Testis (tissue), 2 donors: ENCODE measurements at regions not wholly inside any gene's neighbourhood (a gene's known extent, or its start where the extent isn't known, plus 50 kb on each side); places are given as distances from the start of the nearest gene placed in this dataset.

Source experiments
- DNase-seq: peaks from one replicate; pipeline ENCODE4 v3.0.0-alpha.2; 2019
- H3K27ac ChIP-seq, 2 donors: fragments of 200-600 bp; sonication (generic); one replicate each; pipeline ENCODE4 v1.5.1; 2019
- H3K27me3 ChIP-seq: fragments of 200-600 bp; sonication (generic); one replicate; pipeline ENCODE4 v1.5.1; 2019
- H3K36me3 ChIP-seq: fragments of 200-600 bp; sonication (generic); one replicate; pipeline ENCODE4 v1.5.1; 2017; ENCODE audit warnings: low read depth; ENCODE audit errors: missing control alignments
- H3K4me1 ChIP-seq: fragments of 200-600 bp; sonication (generic); one replicate; pipeline ENCODE4 v1.5.1; 2019
- H3K4me3 ChIP-seq, 2 donors: fragments of 200-600 bp; sonication (generic); one replicate each; pipeline ENCODE4 v1.5.1; 2017 to 2019
- H3K9me3 ChIP-seq: fragments of 200-600 bp; sonication (generic); one replicate; pipeline ENCODE4 v1.5.1; 2017
- CTCF ChIP-seq, 3 experiments: fragments of 450-650 bp in 2 of 3; fragments of 200-600 bp in 1 of 3; sonication (generic) in 1 of 3; IDR thresholded peaks; one replicate each; pipeline ENCODE4 v1.5.1; 2016 to 2019; ENCODE audit warnings: antibody characterized with exemption in 3 of 3, mild to moderate bottlenecking in 2 of 3, moderate library complexity in 1 of 3
- POLR2A ChIP-seq: fragments of 450-650 bp; IDR thresholded peaks from one replicate; pipeline ENCODE4 v1.6.1; 2017; ENCODE audit warnings: antibody characterized with exemption, mild to moderate bottlenecking, moderate library complexity
- whole genome bisulfite sequencing, 2 donors: methylation state at CpG; one replicate each; pipeline ENCODE4 v1.1.5; 2018; 5-methylcytosine and 5-hydroxymethylcytosine counted together
- intact Hi-C: fragments of 100-400 bp; cut with DNase I; formaldehyde crosslinking; loops from one replicate; pipeline ENCODE4 v1.15.1; 2023; ENCODE audit warnings: low total_unique reads

DNA sequence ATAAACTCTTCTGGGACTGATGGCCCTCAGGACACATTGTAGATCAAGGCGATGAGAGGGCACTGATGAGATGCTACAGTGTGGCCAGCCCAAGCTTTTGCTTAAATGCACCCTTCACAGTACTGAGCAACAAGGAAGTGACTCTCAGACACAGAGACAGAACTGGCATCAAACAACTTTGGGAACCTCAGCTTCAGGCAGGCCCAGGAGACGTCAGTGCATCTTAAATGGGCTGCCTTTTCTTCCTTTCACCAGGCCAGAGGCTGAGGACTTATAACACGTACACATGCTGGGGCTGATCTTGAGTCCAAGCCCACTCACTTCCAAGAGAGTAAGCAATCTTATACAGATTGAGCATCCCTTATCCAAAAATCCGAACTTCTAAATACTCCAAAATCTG lies 386.1 kb upstream of the C16orf82 start:
- no peak for DNase-seq
- H3K4me3 ChIP-seq, result no peak overlapping the region
- 68 to 82% methylated on average over 4 of the region's 4 CpGs for WGBS, 2 donors
- TF ChIP-seq CTCF (IDR thresholded peaks at IDR 0.05) (no peak), POLR2A (no peak)
- intact Hi-C loops, result no loop called here
- no peaks in the 10 kb centered on the region for H3K9me3 ChIP-seq
- H3K4me1 ChIP-seq, result no peaks in the 10 kb centered on the region
- no peak overlapping the region for H3K27ac ChIP-seq
- no peaks in the 10 kb centered on the region for H3K36me3 ChIP-seq
- H3K27me3 ChIP-seq, result no peaks in the 10 kb centered on the region

GRCh38 chr16:26688105-26688504 lies 378.6 kb upstream of the C16orf82 start:
- no peak for DNase-seq
- H3K27ac ChIP-seq, result no peak overlapping the region
- H3K9me3 ChIP-seq, result no peaks in the 10 kb centered on the region
- intact Hi-C loops, result no loop called here
- no peak for TF ChIP-seq POLR2A
- TF ChIP-seq CTCF (IDR thresholded peaks at IDR 0.05), result no peak
- H3K27me3 ChIP-seq, result no peaks in the 10 kb centered on the region
- H3K36me3 ChIP-seq, result no peaks in the 10 kb centered on the region
- no peaks in the 10 kb centered on the region for H3K4me1 ChIP-seq
- no peak overlapping the region for H3K4me3 ChIP-seq
- WGBS, 2 donors, result 61 to 70% methylated on average over 2 of the region's 2 CpGs

GRCh38 chr16:26688699-26689098 lies 378.0 kb upstream of the C16orf82 start:
- 73 to 80% methylated on average over 7 of the region's 7 CpGs for WGBS, 2 donors
- H3K27ac ChIP-seq, result no peak overlapping the region
- H3K9me3 ChIP-seq, result no peaks in the 10 kb centered on the region
- H3K36me3 ChIP-seq, result no peaks in the 10 kb centered on the region
- no peak for DNase-seq
- intact Hi-C loops, result no loop called here
- H3K4me3 ChIP-seq, result no peak overlapping the region
- no peaks in the 10 kb centered on the region for H3K27me3 ChIP-seq
- TF ChIP-seq CTCF (IDR thresholded peaks at IDR 0.05), result no peak
- TF ChIP-seq POLR2A, result no peak
- H3K4me1 ChIP-seq, result no peaks in the 10 kb centered on the region

- H3K4me1 ChIP-seq, result no peaks in the 10 kb centered on the region
- no peaks in the 10 kb centered on the region for H3K36me3 ChIP-seq
- no peak overlapping the region for H3K27ac ChIP-seq
- no peak for DNase-seq
- no peaks in the 10 kb centered on the region for H3K27me3 ChIP-seq
- H3K9me3 ChIP-seq, result no peaks in the 10 kb centered on the region
- intact Hi-C loops, result no loop called here
- no peak overlapping the region for H3K4me3 ChIP-seq
- WGBS, 2 donors, result 69 to 90% methylated on average over 1 of the region's 1 CpG
- TF ChIP-seq CTCF (IDR thresholded peaks at IDR 0.05) (no peak), POLR2A (no peak)
Observed at GRCh38 chr16:26692658-26693057, 374.1 kb upstream of the C16orf82 start.

- 77 to 80% methylated on average over 2 of the region's 2 CpGs for WGBS, 2 donors
- H3K4me1 ChIP-seq, result no peaks in the 10 kb centered on the region
- TF ChIP-seq CTCF (IDR thresholded peaks at IDR 0.05) (no peak), POLR2A (no peak)
- H3K36me3 ChIP-seq, result no peaks in the 10 kb centered on the region
- intact Hi-C loops, result no loop called here
- H3K27me3 ChIP-seq, result no peaks in the 10 kb centered on the region
- H3K4me3 ChIP-seq, result no peak overlapping the region
- no peak for DNase-seq
- no peak overlapping the region for H3K27ac ChIP-seq
- H3K9me3 ChIP-seq, result no peaks in the 10 kb centered on the region
Observed at GRCh38 chr16:26697807-26698206, 368.9 kb upstream of the C16orf82 start.
